SH-SY5Y (cell line): ENCODE measurements at regions not wholly inside any gene's neighbourhood (a gene's known extent, or its start where the extent isn't known, plus 50 kb on each side); places are given as distances from the start of the nearest gene placed in this dataset.

Source experiments
- GATA2 ChIP-seq: IDR thresholded peaks from 2 replicates; pipeline ENCODE4 v1.6.1; 2011; ENCODE audit warnings: mild to moderate bottlenecking, low read depth, low read length
- GATA3 ChIP-seq: IDR thresholded peaks from 2 replicates; pipeline ENCODE4 v1.6.1; 2011; ENCODE audit warnings: low read depth, mild to moderate bottlenecking, low read length, moderate library complexity

GRCh38 chr14:97275276-97275675 lies 478.1 kb downstream of the VRK1 start:
- TF ChIP-seq GATA2: no peak
- no peak for TF ChIP-seq GATA3

- TF ChIP-seq GATA2 (no peak), GATA3 (no peak)
These were observed 479.4 kb downstream of the VRK1 start for GRCh38 chr14:97276573-97276972.

GRCh38 chr14:97277711-97278110 lies 480.5 kb downstream of the VRK1 start:
- TF ChIP-seq GATA3 (no peak), GATA2 (no peak)

GRCh38 chr14:97280526-97280925 lies 483.3 kb downstream of the VRK1 start:
- TF ChIP-seq GATA3 (no peak), GATA2 (no peak)

- TF ChIP-seq GATA2: no peak
- no peak for TF ChIP-seq GATA3
These were observed 484.6 kb downstream of the VRK1 start for GRCh38 chr14:97281741-97282140.

- no peak for TF ChIP-seq GATA3
- no peak for TF ChIP-seq GATA2
These were observed 485.2 kb downstream of the VRK1 start for GRCh38 chr14:97282210-97283004.

GRCh38 chr14:97283005-97283403 lies 485.8 kb downstream of the VRK1 start:
- no peak for TF ChIP-seq GATA2
- TF ChIP-seq GATA3: no peak

- no peak for TF ChIP-seq GATA3
- no peak for TF ChIP-seq GATA2
These were observed 486.2 kb downstream of the VRK1 start for GRCh38 chr14:97283426-97283825.

GRCh38 chr14:97283841-97284240 lies 486.7 kb downstream of the VRK1 start:
- TF ChIP-seq GATA3: no peak
- no peak for TF ChIP-seq GATA2

- TF ChIP-seq GATA3 (no peak), GATA2 (no peak)
These were observed 490.8 kb downstream of the VRK1 start for GRCh38 chr14:97287956-97288355.

GRCh38 chr14:97290065-97290464 lies 492.9 kb downstream of the VRK1 start:
- TF ChIP-seq GATA3: no peak
- TF ChIP-seq GATA2: no peak

GRCh38 chr14:97290977-97291376 lies 493.8 kb downstream of the VRK1 start:
- no peak for TF ChIP-seq GATA3

GRCh38 chr14:97293659-97294058 lies 496.5 kb downstream of the VRK1 start:
- TF ChIP-seq GATA3: no peak
- no peak for TF ChIP-seq GATA2

GRCh38 chr14:97295108-97295710 lies 498.0 kb downstream of the VRK1 start:
- TF ChIP-seq GATA3 (no peak), GATA2 (no peak)

- TF ChIP-seq GATA3 (no peak), GATA2 (no peak)
These were observed 499.0 kb downstream of the VRK1 start for GRCh38 chr14:97296176-97296575.

- TF ChIP-seq GATA3 (no peak), GATA2 (no peak)
These were observed 499.9 kb downstream of the VRK1 start for GRCh38 chr14:97297100-97297499.
